CD8-positive, alpha-beta memory T cell (primary cell): ENCODE measurements at regions not wholly inside any gene's neighbourhood (a gene's known extent, or its start where the extent isn't known, plus 50 kb on each side); places are given as distances from the start of the nearest gene placed in this dataset.

Source experiments
- CTCF ChIA-PET: fragments of 350-600 bp; sonication (Branson Sonifier 250); formaldehyde crosslinking; loops from one replicate; lab custom pipeline; 2021; ENCODE audit warnings: antibody characterized with exemption; lab: Charles Lee
- POLR2A ChIA-PET: fragments of 350-600 bp; sonication (Branson Sonifier 250); formaldehyde crosslinking; loops from one replicate; lab custom pipeline; 2021; ENCODE audit warnings: antibody characterized with exemption; lab: Charles Lee
- DNase-seq, 5 donors: peaks; one replicate each; pipeline versions ENCODE4 v3.0.0 to v3.0.0-alpha.2; 2020 to 2022; ENCODE audit warnings: mixed read lengths in 1 of 5
- H3K27ac ChIP-seq: one replicate; pipeline ENCODE4 v1.7.0; 2013; ENCODE audit warnings: low read depth, mild to moderate bottlenecking, low read length, moderate library complexity
- H3K27me3 ChIP-seq: 2 replicates; pipeline ENCODE4 v1.7.0; 2013; ENCODE audit warnings: low read length, mild to moderate bottlenecking; ENCODE audit not compliant: insufficient read depth, poor library complexity, severe bottlenecking
- H3K36me3 ChIP-seq: 2 replicates; pipeline ENCODE4 v1.7.0; 2013; ENCODE audit warnings: mild to moderate bottlenecking, low read length, moderate library complexity; ENCODE audit not compliant: insufficient read depth
- H3K4me1 ChIP-seq: 2 replicates; pipeline ENCODE4 v1.7.0; 2013; ENCODE audit warnings: mild to moderate bottlenecking, low read length, moderate library complexity; ENCODE audit not compliant: insufficient read depth
- H3K4me3 ChIP-seq: 2 replicates; pipeline ENCODE4 v1.7.0; 2013; ENCODE audit warnings: mild to moderate bottlenecking, low read length
- H3K9me3 ChIP-seq: 2 replicates; pipeline ENCODE4 v1.7.0; 2013; ENCODE audit warnings: mild to moderate bottlenecking, low read length
- H3K27ac Mint-ChIP-seq, 8 donors: one replicate each; pipeline ENCODE4 v1.8.0; 2020 to 2021; ENCODE audit warnings: mixed read lengths in 8 of 8, mild to moderate bottlenecking in 6 of 8, inconsistent platforms in 3 of 8, moderate library complexity in 3 of 8
- H3K27me3 Mint-ChIP-seq, 2 donors: one replicate each; pipeline ENCODE4 v1.8.0; 2020 to 2021; ENCODE audit warnings: mixed read lengths in 2 of 2, mild to moderate bottlenecking in 1 of 2, moderate library complexity in 1 of 2
- H3K36me3 Mint-ChIP-seq, 3 donors: one replicate each; pipeline ENCODE4 v1.8.0; 2020 to 2021; ENCODE audit warnings: mixed read lengths in 3 of 3, inconsistent platforms in 1 of 3, mild to moderate bottlenecking in 1 of 3
- H3K4me1 Mint-ChIP-seq, 3 donors: one replicate each; pipeline ENCODE4 v1.8.0; 2020 to 2021; ENCODE audit warnings: mixed read lengths in 3 of 3, inconsistent platforms in 1 of 3, mild to moderate bottlenecking in 1 of 3
- H3K4me3 Mint-ChIP-seq, 7 donors: one replicate each; pipeline ENCODE4 v1.8.0; 2020 to 2021; ENCODE audit warnings: mixed read lengths in 7 of 7, mild to moderate bottlenecking in 6 of 7, moderate library complexity in 4 of 7, inconsistent platforms in 2 of 7
- H3K9me3 Mint-ChIP-seq, 5 donors: one replicate each; pipeline ENCODE4 v1.8.0; 2020 to 2022; ENCODE audit warnings: mixed read lengths in 5 of 5, mild to moderate bottlenecking in 3 of 5, moderate library complexity in 2 of 5, inconsistent platforms in 1 of 5

DNA sequence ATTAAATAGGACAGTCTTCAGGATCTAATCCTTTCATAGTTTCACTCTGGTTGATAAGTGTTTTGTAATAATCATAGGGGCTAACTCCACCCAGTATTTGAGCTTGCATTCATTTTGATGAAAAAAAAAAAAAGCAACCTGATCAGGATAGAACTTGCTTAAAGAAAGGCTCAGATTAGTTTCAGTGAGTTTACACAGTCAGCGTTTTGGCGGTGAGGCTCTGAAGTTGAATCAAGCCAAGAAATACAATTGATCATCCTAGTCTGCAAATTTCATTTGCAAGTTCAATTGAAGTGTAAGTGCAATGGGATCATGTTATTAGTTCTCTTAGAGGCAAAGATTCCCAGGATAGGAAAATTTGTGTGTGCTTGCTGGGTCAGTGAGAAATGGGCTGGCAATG is 159.7 kb upstream of the ELL2 start:
- no peaks in the 10 kb centered on the region for H3K36me3 Mint-ChIP-seq
- ChIA-PET CTCF (no interaction called here), POLR2A (no interaction called here)
- no peaks in the 10 kb centered on the region for H3K4me1 Mint-ChIP-seq
- no peak overlapping the region for H3K27ac Mint-ChIP-seq
- Histone ChIP-seq H3K9me3 (no peaks in the 10 kb centered on the region), H3K4me1 (no peaks in the 10 kb centered on the region), H3K27ac (no peak overlapping the region), H3K27me3 (no peaks in the 10 kb centered on the region), H3K36me3 (no peaks in the 10 kb centered on the region), H3K4me3 (no peak overlapping the region)
- H3K9me3 Mint-ChIP-seq: no peaks in the 10 kb centered on the region
- peaks cover 2 to 11% of the 10 kb centered on the region in 2 donors for H3K27me3 Mint-ChIP-seq
- no peak overlapping the region for H3K4me3 Mint-ChIP-seq
- DNase-seq: no peak

DNA sequence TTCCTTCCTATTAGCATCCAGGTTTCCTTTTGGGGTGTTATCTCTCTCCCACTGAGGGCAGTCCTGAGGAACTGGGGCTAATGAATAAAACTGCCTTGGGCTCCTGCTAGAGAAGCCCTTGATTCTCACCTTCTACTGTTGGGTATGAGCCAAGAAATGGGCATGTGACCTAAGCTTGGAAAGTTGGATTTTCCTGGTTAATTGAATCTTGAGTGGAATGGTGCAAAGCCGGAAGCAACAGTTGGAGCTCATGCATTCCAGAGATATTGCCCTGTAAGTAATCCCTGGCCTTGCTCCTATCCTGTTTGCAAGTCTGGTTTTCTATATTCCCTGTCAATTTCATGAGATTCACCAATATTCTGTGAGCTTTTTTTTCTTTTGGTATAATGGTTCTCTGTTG is 158.5 kb upstream of the ELL2 start:
- POLR2A ChIA-PET: no interaction called here
- Mint-ChIP-seq H3K36me3 (no peaks in the 10 kb centered on the region), H3K9me3 (no peaks in the 10 kb centered on the region), H3K4me1 (no peaks in the 10 kb centered on the region), H3K27me3 (peaks cover 1 to 6% of the 10 kb centered on the region in 2 donors), H3K4me3 (no peak overlapping the region), H3K27ac (no peak overlapping the region)
- Histone ChIP-seq H3K4me3 (no peak overlapping the region), H3K4me1 (no peaks in the 10 kb centered on the region), H3K27ac (no peak overlapping the region), H3K9me3 (no peaks in the 10 kb centered on the region), H3K27me3 (no peaks in the 10 kb centered on the region), H3K36me3 (no peaks in the 10 kb centered on the region)
- CTCF ChIA-PET: no interaction called here
- no peak for DNase-seq

- Mint-ChIP-seq H3K9me3 (no peaks in the 10 kb centered on the region), H3K4me1 (no peaks in the 10 kb centered on the region), H3K4me3 (no peak overlapping the region), H3K27me3 (peaks cover 1 to 6% of the 10 kb centered on the region in 2 donors), H3K27ac (no peak overlapping the region), H3K36me3 (no peaks in the 10 kb centered on the region)
- Histone ChIP-seq H3K27ac (no peak overlapping the region), H3K4me1 (no peaks in the 10 kb centered on the region), H3K4me3 (no peak overlapping the region), H3K27me3 (no peaks in the 10 kb centered on the region), H3K9me3 (no peaks in the 10 kb centered on the region), H3K36me3 (no peaks in the 10 kb centered on the region)
- ChIA-PET POLR2A (no interaction called here), CTCF (no interaction called here)
- DNase-seq: no peak
Measured at GRCh38 chr5:96117771-96118651, 156.4 kb upstream of the ELL2 start.

GRCh38 chr5:96115147-96115807 is 153.6 kb upstream of the ELL2 start:
- no peak for DNase-seq
- no peak overlapping the region for H3K27ac Mint-ChIP-seq
- no peaks in the 10 kb centered on the region for H3K9me3 ChIP-seq
- H3K36me3 ChIP-seq: no peaks in the 10 kb centered on the region
- no peaks in the 10 kb centered on the region for H3K9me3 Mint-ChIP-seq
- no peaks in the 10 kb centered on the region for H3K27me3 ChIP-seq
- peaks cover 4 to 6% of the 10 kb centered on the region in 2 donors for H3K27me3 Mint-ChIP-seq
- POLR2A ChIA-PET: no interaction called here
- H3K36me3 Mint-ChIP-seq: peaks cover 0 to 3% (median 0%) of the 10 kb centered on the region in 3 donors
- H3K4me1 Mint-ChIP-seq: no peaks in the 10 kb centered on the region
- CTCF ChIA-PET: no interaction called here
- no peak overlapping the region for H3K4me3 ChIP-seq
- H3K4me1 ChIP-seq: no peaks in the 10 kb centered on the region
- no peak overlapping the region for H3K4me3 Mint-ChIP-seq
- H3K27ac ChIP-seq: no peak overlapping the region

- Mint-ChIP-seq H3K9me3 (no peaks in the 10 kb centered on the region), H3K4me1 (no peaks in the 10 kb centered on the region), H3K27me3 (peaks cover 2 to 4% of the 10 kb centered on the region in 2 donors), H3K27ac (no peak overlapping the region), H3K36me3 (peaks cover 0 to 3% (median 0%) of the 10 kb centered on the region in 3 donors), H3K4me3 (no peak overlapping the region)
- no peak overlapping the region for H3K4me3 ChIP-seq
- no peaks in the 10 kb centered on the region for H3K9me3 ChIP-seq
- H3K36me3 ChIP-seq: no peaks in the 10 kb centered on the region
- POLR2A ChIA-PET: no interaction called here
- CTCF ChIA-PET: no interaction called here
- no peaks in the 10 kb centered on the region for H3K4me1 ChIP-seq
- DNase-seq: no peak
- no peak overlapping the region for H3K27ac ChIP-seq
- H3K27me3 ChIP-seq: no peaks in the 10 kb centered on the region
Measured at GRCh38 chr5:96114736-96115135, 153.1 kb upstream of the ELL2 start.

DNA sequence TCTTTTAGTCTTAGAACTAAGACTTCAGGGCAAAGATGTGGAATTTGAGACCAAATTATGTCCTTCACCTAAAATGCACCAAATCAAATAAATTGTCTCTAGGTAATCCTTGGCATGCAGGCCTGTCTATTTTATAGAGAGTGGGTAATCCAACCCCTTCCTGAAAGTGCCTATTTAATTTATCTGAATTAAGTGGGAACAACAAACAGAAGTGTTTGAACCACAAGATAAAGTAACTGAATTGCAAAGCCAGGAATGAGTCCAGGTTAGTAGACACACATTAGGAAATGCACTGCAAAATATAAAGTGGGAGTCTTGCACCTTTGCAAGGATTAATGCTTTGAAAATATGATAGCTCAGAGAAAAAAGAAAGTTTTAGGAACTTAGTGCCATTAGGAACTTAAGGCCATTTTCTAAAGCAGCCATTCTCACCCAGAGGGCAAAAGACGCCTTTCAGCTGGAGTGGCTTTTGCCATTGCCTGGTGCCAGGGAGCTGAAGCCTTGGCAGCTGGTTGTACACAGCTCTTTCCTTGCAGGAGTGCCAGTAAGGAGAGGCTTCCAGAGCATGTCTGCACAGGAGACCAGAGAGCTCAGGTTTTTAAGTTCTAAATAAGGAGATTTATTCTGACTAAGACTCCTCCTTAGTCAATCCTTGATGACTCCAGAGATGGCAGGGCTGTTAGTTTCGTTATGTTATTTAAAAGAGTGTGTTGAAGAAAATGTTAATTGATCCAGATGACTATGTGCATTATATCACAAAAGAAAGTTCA is 151.7 kb upstream of the ELL2 start:
- POLR2A ChIA-PET: no interaction called here
- Mint-ChIP-seq H3K4me1 (no peaks in the 10 kb centered on the region), H3K4me3 (no peak overlapping the region), H3K27me3 (peaks cover 5% of the 10 kb centered on the region in 2 donors), H3K27ac (no peak overlapping the region), H3K9me3 (no peaks in the 10 kb centered on the region), H3K36me3 (peaks cover 0 to 3% (median 0%) of the 10 kb centered on the region in 3 donors)
- Histone ChIP-seq H3K36me3 (no peaks in the 10 kb centered on the region), H3K9me3 (no peaks in the 10 kb centered on the region), H3K4me3 (no peak overlapping the region), H3K27me3 (no peaks in the 10 kb centered on the region), H3K4me1 (no peaks in the 10 kb centered on the region), H3K27ac (no peak overlapping the region)
- CTCF ChIA-PET: no interaction called here
- no peak for DNase-seq

DNA sequence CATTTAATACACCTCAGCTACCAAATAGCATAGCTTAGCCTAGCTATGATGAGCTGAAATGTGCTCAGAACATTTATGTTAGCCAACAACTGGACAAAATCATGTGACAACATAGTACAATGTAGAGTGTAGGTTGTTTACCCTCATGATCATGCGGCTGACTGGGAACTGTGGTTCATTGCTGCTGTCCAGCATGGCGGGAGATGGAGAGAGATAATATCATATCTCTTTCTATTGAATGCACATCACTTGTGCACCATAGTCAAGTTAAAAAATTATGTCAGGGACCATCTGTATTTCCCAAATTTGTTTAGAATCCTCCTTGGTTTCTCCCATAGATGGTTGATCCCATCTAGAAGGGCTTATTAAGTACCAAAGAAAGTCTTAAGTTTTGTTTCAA is 151.1 kb upstream of the ELL2 start:
- no peak overlapping the region for H3K27ac Mint-ChIP-seq
- Histone ChIP-seq H3K9me3 (no peaks in the 10 kb centered on the region), H3K4me3 (no peak overlapping the region), H3K27ac (no peak overlapping the region), H3K36me3 (no peaks in the 10 kb centered on the region), H3K4me1 (no peaks in the 10 kb centered on the region), H3K27me3 (no peaks in the 10 kb centered on the region)
- DNase-seq: no peak
- H3K9me3 Mint-ChIP-seq: no peaks in the 10 kb centered on the region
- ChIA-PET CTCF (no interaction called here), POLR2A (no interaction called here)
- H3K4me1 Mint-ChIP-seq: no peaks in the 10 kb centered on the region
- H3K36me3 Mint-ChIP-seq: peaks cover 0 to 3% (median 0%) of the 10 kb centered on the region in 3 donors
- H3K4me3 Mint-ChIP-seq: no peak overlapping the region
- H3K27me3 Mint-ChIP-seq: peaks cover 5% of the 10 kb centered on the region in 2 donors

- no peaks in the 10 kb centered on the region for H3K9me3 Mint-ChIP-seq
- no peaks in the 10 kb centered on the region for H3K36me3 ChIP-seq
- H3K27me3 Mint-ChIP-seq: peaks cover 5% of the 10 kb centered on the region in 2 donors
- H3K27ac Mint-ChIP-seq: no peak overlapping the region
- H3K4me1 Mint-ChIP-seq: no peaks in the 10 kb centered on the region
- no peaks in the 10 kb centered on the region for H3K27me3 ChIP-seq
- H3K9me3 ChIP-seq: no peaks in the 10 kb centered on the region
- H3K4me3 Mint-ChIP-seq: no peak overlapping the region
- no peak overlapping the region for H3K27ac ChIP-seq
- no peak for DNase-seq
- peaks cover 0 to 3% (median 0%) of the 10 kb centered on the region in 3 donors for H3K36me3 Mint-ChIP-seq
- no peaks in the 10 kb centered on the region for H3K4me1 ChIP-seq
- no peak overlapping the region for H3K4me3 ChIP-seq
- ChIA-PET CTCF (no interaction called here), POLR2A (no interaction called here)
Measured at GRCh38 chr5:96112123-96112670, 150.5 kb upstream of the ELL2 start.
